ENCODE measurements at regions not wholly inside any gene's neighbourhood (a gene's known extent, or its start where the extent isn't known, plus 50 kb on each side); places are given as distances from the start of the nearest gene placed in this dataset.

GRCh38 chr9:28741459-28741858 is 1168.2 kb upstream of the C9orf72 start:
- Histone ChIP-seq H2BK12ac (ENCODE audit: insufficient read length, low read depth, low read length) (no peak overlapping the region), H3K4me2 (ENCODE audit: insufficient read depth, insufficient read length, low read length) (no peak overlapping the region), H3K27ac (ENCODE audit: insufficient read length, low read depth, low read length) (no peak overlapping the region), H3K9ac (ENCODE audit: extremely low read depth, insufficient read length, low read length) (no peak overlapping the region), H2BK15ac (ENCODE audit: low read depth, low read length) (no peak overlapping the region), H3K14ac (ENCODE audit: insufficient read depth, low read length) (no peak overlapping the region), H3K23ac (ENCODE audit: insufficient read length, low read depth, low read length) (no peak overlapping the region), H2AK5ac (ENCODE audit: insufficient read length, low read length) (no peak overlapping the region), H3K56ac (ENCODE audit: insufficient read length, low read depth, low read length) (no peak overlapping the region), H3T11ph (ENCODE audit: low read length) (no peak overlapping the region), H3K23me2 (ENCODE audit: insufficient read length, low read depth, low read length, poor library complexity, severe bottlenecking) (no peaks in the 10 kb centered on the region), H2BK20ac (ENCODE audit: low read depth, low read length, poor library complexity, severe bottlenecking) (no peak overlapping the region), H3K4me1 (ENCODE audit: insufficient read depth, low read length) (no peaks in the 10 kb centered on the region), H4K20me1 (ENCODE audit: control insufficient read depth, insufficient read depth, insufficient read length) (no peaks in the 10 kb centered on the region), H2AFZ (ENCODE audit: low read length) (no peak overlapping the region), H3K27me3 (ENCODE audit: insufficient read depth, low read length) (no peaks in the 10 kb centered on the region), H2BK5ac (ENCODE audit: insufficient read length, low read length) (no peak overlapping the region), H3K79me1 (ENCODE audit: insufficient read depth, low read depth, low read length, poor library complexity, severe bottlenecking) (no peaks in the 10 kb centered on the region), H3K9me3 (ENCODE audit: control insufficient read depth, low read depth, low read length) (no peaks in the 10 kb centered on the region), H4K8ac (replicated peaks; ENCODE audit: insufficient read length, low read depth, low read length) (no peak overlapping the region), H3K4ac (ENCODE audit: low read depth, low read length) (no peak overlapping the region), H3K79me2 (ENCODE audit: insufficient read depth, low read length) (no peaks in the 10 kb centered on the region), H3K18ac (ENCODE audit: insufficient read length, low read depth, low read length) (no peak overlapping the region), H4K5ac (ENCODE audit: insufficient read length, low read depth, low read length) (no peak overlapping the region), H4K91ac (ENCODE audit: insufficient read length, low read depth, low read length) (no peak overlapping the region), H2BK120ac (ENCODE audit: low read depth, low read length, poor library complexity, severe bottlenecking) (no peak overlapping the region)
- TF ChIP-seq CTCF (conservative IDR thresholded peaks at IDR 0.05) = no peak
- no CpG with 5 or more reads among the region's 4 CpGs for WGBS (ENCODE audit: extremely low coverage, insufficient read length, low lambda C conversion rate)
- Mint-ChIP-seq H3K4me3 (no peak overlapping the region), H3K9me3 (peaks cover 12 to 14% of the 10 kb centered on the region in 2 experiments), H3K27ac (no peak overlapping the region), H3K27me3 (ENCODE audit: low read depth) (no peaks in the 10 kb centered on the region), H3K4me1 (no peaks in the 10 kb centered on the region), H3K36me3 (ENCODE audit: insufficient read depth in 1 of 3, low read depth in 3 of 3) (peaks cover 3 to 16% (median 7%) of the 10 kb centered on the region in 3 experiments; a peak in 6 of 7 replicates)
- DNase-seq = no peak

All from H9 (cell line).